Parathyroid adenoma (tissue), 2 donors: ENCODE measurements at regions not wholly inside any gene's neighbourhood (a gene's known extent, or its start where the extent isn't known, plus 50 kb on each side); places are given as distances from the start of the nearest gene placed in this dataset.

Experiments
- H2AFZ ChIP-seq: fragments of 300-600 bp; sonication (generic); one replicate; pipeline ENCODE4 v1.7.0; 2017; ENCODE audit warnings: antibody characterized with exemption, mild to moderate bottlenecking
- H3K27ac ChIP-seq: fragments of 300-600 bp; sonication (generic); one replicate; pipeline ENCODE4 v1.7.0; 2017
- H3K27me3 ChIP-seq: fragments of 300-600 bp; sonication (generic); one replicate; pipeline ENCODE4 v1.7.0; 2017; ENCODE audit warnings: low read length; ENCODE audit not compliant: control insufficient read depth, insufficient read depth
- H3K36me3 ChIP-seq: fragments of 300-600 bp; sonication (generic); one replicate; pipeline ENCODE4 v1.7.0; 2017; ENCODE audit warnings: low read length; ENCODE audit not compliant: control insufficient read depth, insufficient read depth
- H3K4me1 ChIP-seq: fragments of 300-600 bp; sonication (generic); one replicate; pipeline ENCODE4 v1.7.0; 2017; ENCODE audit warnings: control low read depth
- H3K4me2 ChIP-seq: fragments of 300-600 bp; sonication (generic); one replicate; pipeline ENCODE4 v1.7.0; 2017; ENCODE audit warnings: low read length
- H3K4me3 ChIP-seq: fragments of 300-600 bp; sonication (generic); one replicate; pipeline ENCODE4 v1.7.0; 2017; ENCODE audit warnings: low read depth, low read length
- H3K79me2 ChIP-seq: fragments of 300-600 bp; sonication (generic); one replicate; pipeline ENCODE4 v1.7.0; 2017; ENCODE audit warnings: control low read depth
- H3K9ac ChIP-seq: fragments of 300-600 bp; sonication (generic); one replicate; pipeline ENCODE4 v1.7.0; 2017; ENCODE audit warnings: mild to moderate bottlenecking
- H3K9me3 ChIP-seq: fragments of 300-600 bp; sonication (generic); one replicate; pipeline ENCODE4 v1.7.0; 2017; ENCODE audit warnings: low read length; ENCODE audit not compliant: control insufficient read depth
- CTCF ChIP-seq: fragments of 300-600 bp; sonication (generic); IDR thresholded peaks from one replicate; pipeline ENCODE4 v1.7.0; 2017; ENCODE audit warnings: antibody characterized with exemption, mild to moderate bottlenecking
- donor health status: primary hyperparathyroidism.

- TF ChIP-seq CTCF, result no peak
- no peak overlapping the region for H3K9ac ChIP-seq
- no peak overlapping the region for H3K4me3 ChIP-seq
- no peak overlapping the region for H3K27ac ChIP-seq
- H3K79me2 ChIP-seq, result no peaks in the 10 kb centered on the region
- H3K9me3 ChIP-seq, result no peaks in the 10 kb centered on the region
- H3K27me3 ChIP-seq, result no peaks in the 10 kb centered on the region
- H3K36me3 ChIP-seq, result no peaks in the 10 kb centered on the region
- H2AFZ ChIP-seq, result no peak overlapping the region
- H3K4me1 ChIP-seq, result peaks cover 11% of the 10 kb centered on the region
- H3K4me2 ChIP-seq, result no peak overlapping the region
Measured at GRCh38 chr5:68368311-68369022, 152.9 kb downstream of the PIK3R1 start.

GRCh38 chr5:68369023-68369359 lies 153.4 kb downstream of the PIK3R1 start:
- TF ChIP-seq CTCF, result no peak
- Histone ChIP-seq H3K4me3 (no peak overlapping the region), H2AFZ (no peak overlapping the region), H3K9ac (no peak overlapping the region), H3K27ac (no peak overlapping the region), H3K36me3 (no peaks in the 10 kb centered on the region), H3K4me1 (peaks cover 11% of the 10 kb centered on the region), H3K4me2 (no peak overlapping the region), H3K27me3 (no peaks in the 10 kb centered on the region), H3K9me3 (no peaks in the 10 kb centered on the region), H3K79me2 (no peaks in the 10 kb centered on the region)

GRCh38 chr5:68369457-68370125 lies 154.0 kb downstream of the PIK3R1 start:
- H3K4me2 ChIP-seq, result no peak overlapping the region
- peaks cover 11% of the 10 kb centered on the region for H3K4me1 ChIP-seq
- no peaks in the 10 kb centered on the region for H3K79me2 ChIP-seq
- TF ChIP-seq CTCF, result no peak
- H2AFZ ChIP-seq, result peak overlapping the region; percentile 18
- no peaks in the 10 kb centered on the region for H3K36me3 ChIP-seq
- no peaks in the 10 kb centered on the region for H3K27me3 ChIP-seq
- H3K4me3 ChIP-seq, result no peak overlapping the region
- H3K27ac ChIP-seq, result no peak overlapping the region
- H3K9ac ChIP-seq, result no peak overlapping the region
- no peaks in the 10 kb centered on the region for H3K9me3 ChIP-seq

- no peak overlapping the region for H3K4me3 ChIP-seq
- H3K36me3 ChIP-seq, result no peaks in the 10 kb centered on the region
- no peaks in the 10 kb centered on the region for H3K9me3 ChIP-seq
- H3K4me2 ChIP-seq, result no peak overlapping the region
- peak overlapping the region; percentile 18 for H2AFZ ChIP-seq
- no peaks in the 10 kb centered on the region for H3K27me3 ChIP-seq
- H3K9ac ChIP-seq, result no peak overlapping the region
- H3K79me2 ChIP-seq, result no peaks in the 10 kb centered on the region
- peaks cover 6% of the 10 kb centered on the region for H3K4me1 ChIP-seq
- TF ChIP-seq CTCF, result no peak
- H3K27ac ChIP-seq, result no peak overlapping the region
Measured at GRCh38 chr5:68370196-68370595, 154.6 kb downstream of the PIK3R1 start.

- H3K79me2 ChIP-seq, result no peaks in the 10 kb centered on the region
- H3K4me2 ChIP-seq, result no peak overlapping the region
- H3K9ac ChIP-seq, result no peak overlapping the region
- H2AFZ ChIP-seq, result no peak overlapping the region
- no peaks in the 10 kb centered on the region for H3K9me3 ChIP-seq
- TF ChIP-seq CTCF, result no peak
- no peak overlapping the region for H3K27ac ChIP-seq
- no peak overlapping the region for H3K4me3 ChIP-seq
- no peaks in the 10 kb centered on the region for H3K4me1 ChIP-seq
- H3K36me3 ChIP-seq, result no peaks in the 10 kb centered on the region
- no peaks in the 10 kb centered on the region for H3K27me3 ChIP-seq
Measured at GRCh38 chr5:68371607-68372006, 156.1 kb downstream of the PIK3R1 start.
